Trophoblast cell (in vitro differentiated cells and primary cell): ENCODE measurements at regions not wholly inside any gene's neighbourhood (a gene's known extent, or its start where the extent isn't known, plus 50 kb on each side); places are given as distances from the start of the nearest gene placed in this dataset.

Source experiments
- DNase-seq, 2 donors: peaks; one replicate each; pipeline ENCODE4 v3.0.0-alpha.2; 2016
- H2AFZ ChIP-seq: 2 replicates; pipeline ENCODE4 v1.6.1; 2013; ENCODE audit warnings: low read length, moderate library complexity, mild to moderate bottlenecking; ENCODE audit not compliant: insufficient read depth, poor library complexity
- H2AK5ac ChIP-seq: 2 replicates; pipeline ENCODE4 v1.6.1; 2013; ENCODE audit warnings: mild to moderate bottlenecking, low read length
- H2BK120ac ChIP-seq: 2 replicates; pipeline ENCODE4 v1.6.1; 2013; ENCODE audit warnings: low read length, mild to moderate bottlenecking, moderate library complexity; ENCODE audit not compliant: insufficient read depth, poor library complexity
- H2BK12ac ChIP-seq: 2 replicates; pipeline ENCODE4 v1.6.1; 2013; ENCODE audit warnings: mild to moderate bottlenecking, low read length, moderate library complexity
- H2BK5ac ChIP-seq: 2 replicates; pipeline ENCODE4 v1.6.1; 2013; ENCODE audit warnings: low read length, low read depth, moderate library complexity, mild to moderate bottlenecking; ENCODE audit not compliant: poor library complexity
- H3K14ac ChIP-seq: 2 replicates; pipeline ENCODE4 v1.6.1; 2013; ENCODE audit warnings: mild to moderate bottlenecking, low read length
- H3K18ac ChIP-seq: 2 replicates; pipeline ENCODE4 v1.6.1; 2013; ENCODE audit warnings: mild to moderate bottlenecking, low read length
- H3K23ac ChIP-seq: 2 replicates; pipeline ENCODE4 v1.6.1; 2013; ENCODE audit warnings: low read length
- H3K27ac ChIP-seq: 2 replicates; pipeline ENCODE4 v1.5.1; 2013; ENCODE audit warnings: low read depth, mild to moderate bottlenecking, inconsistent platforms, low read length, moderate library complexity
- H3K27me3 ChIP-seq: 2 replicates; pipeline ENCODE4 v1.6.1; 2013; ENCODE audit warnings: inconsistent platforms, mild to moderate bottlenecking, low read length, moderate library complexity; ENCODE audit not compliant: insufficient read depth
- H3K36me3 ChIP-seq, 2 experiments: 1 replicate in 1 of 2; 2 replicates in 1 of 2; pipeline ENCODE4 v1.6.1; 2013; ENCODE audit warnings: low read length in 2 of 2, mild to moderate bottlenecking in 2 of 2, moderate library complexity in 1 of 2; ENCODE audit not compliant: insufficient read depth in 2 of 2, control insufficient read depth in 1 of 2
- H3K4ac ChIP-seq: 2 replicates; pipeline ENCODE4 v1.6.1; 2013; ENCODE audit warnings: low read depth, mild to moderate bottlenecking, low read length, moderate library complexity
- H3K4me1 ChIP-seq, 2 experiments: 1 replicate in 1 of 2; 2 replicates in 1 of 2; pipeline ENCODE4 v1.6.1; 2013; ENCODE audit warnings: low read length in 2 of 2, mild to moderate bottlenecking in 2 of 2, moderate library complexity in 1 of 2; ENCODE audit not compliant: insufficient read depth in 2 of 2, control insufficient read depth in 1 of 2
- H3K4me2 ChIP-seq: 2 replicates; pipeline ENCODE4 v1.6.1; 2013; ENCODE audit warnings: inconsistent platforms, mild to moderate bottlenecking, low read length, moderate library complexity
- H3K4me3 ChIP-seq: 2 replicates; pipeline ENCODE4 v1.5.1; 2013; ENCODE audit warnings: mild to moderate bottlenecking, low read depth, low read length, inconsistent platforms
- H3K79me1 ChIP-seq: one replicate; pipeline ENCODE4 v1.6.1; 2013; ENCODE audit warnings: low read length
- H3K79me2 ChIP-seq: 2 replicates; pipeline ENCODE4 v1.6.1; 2013; ENCODE audit warnings: low read length, mild to moderate bottlenecking; ENCODE audit not compliant: control insufficient read depth, insufficient read depth, poor library complexity
- H3K9ac ChIP-seq: 2 replicates; pipeline ENCODE4 v1.6.1; 2013; ENCODE audit warnings: mild to moderate bottlenecking, low read length
- H3K9me3 ChIP-seq: 2 replicates; pipeline ENCODE4 v1.6.1; 2013; ENCODE audit warnings: low read depth, mild to moderate bottlenecking, control low read depth, inconsistent platforms, low read length; ENCODE audit not compliant: insufficient read depth
- H4K12ac ChIP-seq: 2 replicates; pipeline ENCODE4 v1.6.1; 2013; ENCODE audit warnings: low read depth, mild to moderate bottlenecking, low read length, moderate library complexity
- H4K8ac ChIP-seq: 2 replicates; pipeline ENCODE4 v1.6.1; 2013; ENCODE audit warnings: low read depth, mild to moderate bottlenecking, low read length, moderate library complexity
- H4K91ac ChIP-seq: one replicate; pipeline ENCODE4 v1.6.1; 2013; ENCODE audit warnings: low read depth, mild to moderate bottlenecking, low read length, moderate library complexity
- WGBS: extraction: QIAGEN DNeasy Blood & Tissue Kit; methylation state at CpG from one replicate; pipeline ENCODE4 v1.1.7; 2013; ENCODE audit warnings: missing lambda C conversion rate; ENCODE audit not compliant: insufficient read length, insufficient coverage; ENCODE audit errors: extremely low coverage; 5-methylcytosine and 5-hydroxymethylcytosine counted together

- Histone ChIP-seq H3K27ac (no peak overlapping the region), H3K79me2 (no peaks in the 10 kb centered on the region), H3K9me3 (no peaks in the 10 kb centered on the region), H4K91ac (no peak overlapping the region), H3K36me3 (no peaks in the 10 kb centered on the region), H3K18ac (no peak overlapping the region), H3K4me1 (no peaks in the 10 kb centered on the region), H4K12ac (no peak overlapping the region), H3K27me3 (no peaks in the 10 kb centered on the region), H2AK5ac (no peak overlapping the region), H2BK5ac (no peak overlapping the region), H4K8ac (no peak overlapping the region), H3K23ac (no peak overlapping the region), H3K4ac (no peak overlapping the region), H2BK12ac (no peak overlapping the region), H3K9ac (no peak overlapping the region), H2AFZ (no peak overlapping the region), H3K4me2 (no peak overlapping the region), H3K4me3 (no peak overlapping the region), H3K14ac (no peak overlapping the region), H3K79me1 (no peaks in the 10 kb centered on the region), H2BK120ac (no peak overlapping the region)
- no peak for DNase-seq
- WGBS, result no CpG with 5 or more reads among the region's 5 CpGs
Observed at GRCh38 chr13:48167866-48168265, 65.1 kb upstream of the ITM2B start.

GRCh38 chr13:48165727-48166126 is 67.3 kb upstream of the ITM2B start:
- Histone ChIP-seq H3K27me3 (no peaks in the 10 kb centered on the region), H3K4me3 (no peak overlapping the region), H3K4me2 (no peak overlapping the region), H3K4me1 (no peaks in the 10 kb centered on the region), H3K79me2 (no peaks in the 10 kb centered on the region), H2AK5ac (no peak overlapping the region), H4K91ac (no peak overlapping the region), H3K4ac (no peak overlapping the region), H3K27ac (no peak overlapping the region), H3K23ac (no peak overlapping the region), H3K9me3 (no peaks in the 10 kb centered on the region), H2AFZ (no peak overlapping the region), H2BK12ac (no peak overlapping the region), H2BK120ac (no peak overlapping the region), H4K12ac (no peak overlapping the region), H3K79me1 (no peaks in the 10 kb centered on the region), H4K8ac (no peak overlapping the region), H2BK5ac (no peak overlapping the region), H3K36me3 (no peaks in the 10 kb centered on the region), H3K18ac (no peak overlapping the region), H3K14ac (no peak overlapping the region), H3K9ac (no peak overlapping the region)
- no CpG with 5 or more reads among the region's 1 CpG for WGBS
- DNase-seq, result peak in 1 of 2 donors; percentile 55

GRCh38 chr13:48165063-48165462 is 67.9 kb upstream of the ITM2B start:
- Histone ChIP-seq H3K9ac (no peak overlapping the region), H2AK5ac (no peak overlapping the region), H3K18ac (no peak overlapping the region), H4K91ac (no peak overlapping the region), H3K14ac (no peak overlapping the region), H2BK12ac (no peak overlapping the region), H3K4me3 (no peak overlapping the region), H3K36me3 (no peaks in the 10 kb centered on the region), H3K27ac (no peak overlapping the region), H4K8ac (no peak overlapping the region), H3K27me3 (no peaks in the 10 kb centered on the region), H2BK120ac (no peak overlapping the region), H3K79me1 (no peaks in the 10 kb centered on the region), H4K12ac (no peak overlapping the region), H3K4me1 (no peaks in the 10 kb centered on the region), H3K4me2 (no peak overlapping the region), H2BK5ac (no peak overlapping the region), H3K9me3 (no peaks in the 10 kb centered on the region), H2AFZ (no peak overlapping the region), H3K23ac (no peak overlapping the region), H3K4ac (no peak overlapping the region), H3K79me2 (no peaks in the 10 kb centered on the region)
- DNase-seq, result peak; percentile 76 to 94
- no CpG with 5 or more reads among the region's 1 CpG for WGBS

GRCh38 chr13:48163061-48163460 is 68.2 kb upstream of the MED4 start:
- Histone ChIP-seq H3K27ac (no peak overlapping the region), H3K14ac (no peak overlapping the region), H3K23ac (no peak overlapping the region), H3K79me2 (no peaks in the 10 kb centered on the region), H2AK5ac (no peak overlapping the region), H3K4me2 (no peak overlapping the region), H3K36me3 (no peaks in the 10 kb centered on the region), H4K91ac (no peak overlapping the region), H2BK120ac (no peak overlapping the region), H2BK5ac (no peak overlapping the region), H2AFZ (no peak overlapping the region), H3K18ac (no peak overlapping the region), H4K8ac (no peak overlapping the region), H4K12ac (no peak overlapping the region), H2BK12ac (no peak overlapping the region), H3K9ac (no peak overlapping the region), H3K9me3 (no peaks in the 10 kb centered on the region), H3K4me3 (no peak overlapping the region), H3K4me1 (peaks cover 3 to 8% of the 10 kb centered on the region in 2 experiments), H3K27me3 (no peaks in the 10 kb centered on the region), H3K4ac (no peak overlapping the region), H3K79me1 (no peaks in the 10 kb centered on the region)
- no CpG with 5 or more reads among the region's 4 CpGs for WGBS
- no peak for DNase-seq
